ENCODE measurements at regions not wholly inside any gene's neighbourhood (a gene's known extent, or its start where the extent isn't known, plus 50 kb on each side); places are given as distances from the start of the nearest gene placed in this dataset.

GRCh38 chr10:124174071-124174566 lies 80.7 kb upstream of the CHST15 start:
- no peak overlapping the region for H3K27ac ChIP-seq (replicated peaks; ENCODE audit: low read length)
- peak overlapping the region; percentile 70 for H2BK15ac ChIP-seq (ENCODE audit: low read length)
- peaks cover 0 to 1% of the 10 kb centered on the region in 2 donors for H3K4me1 ChIP-seq (ENCODE audit: control insufficient read depth in 2 of 2, insufficient read depth in 1 of 2, low read depth in 1 of 2, low read length in 2 of 2)
- H4K8ac ChIP-seq (ENCODE audit: low read depth, low read length): no peak overlapping the region
- H2AK5ac ChIP-seq (ENCODE audit: low read depth, low read length): peak overlapping the region; percentile 81
- H3K79me1 ChIP-seq (ENCODE audit: low read depth, low read length): no peaks in the 10 kb centered on the region
- no peak overlapping the region for H2AFZ ChIP-seq (ENCODE audit: low read length)
- DNase-seq (ENCODE audit: low spot score): no peak
- H3K4me2 ChIP-seq (ENCODE audit: insufficient read depth, low read length, poor library complexity, severe bottlenecking): no peak overlapping the region
- no peak overlapping the region for H3K4ac ChIP-seq (ENCODE audit: low read length)
- H3K4me3 ChIP-seq (ENCODE audit: low read length in 2 of 2): no peak overlapping the region
- no peak overlapping the region for H2BK12ac ChIP-seq (ENCODE audit: low read length)
- no peaks in the 10 kb centered on the region for H3K36me3 ChIP-seq (replicated peaks in 1 of 2; ENCODE audit: control insufficient read depth in 2 of 2, insufficient read depth in 2 of 2, low read length in 2 of 2)
- no peak overlapping the region for H3K9ac ChIP-seq (ENCODE audit: low read depth, low read length, poor library complexity)
- H4K91ac ChIP-seq (ENCODE audit: low read depth, low read length, poor library complexity): no peak overlapping the region
- H3K9me3 ChIP-seq (replicated peaks in 1 of 2; ENCODE audit: control insufficient read depth in 2 of 2, insufficient read depth in 1 of 2, low read depth in 1 of 2, low read length in 2 of 2): no peaks in the 10 kb centered on the region
- no CpG with 5 or more reads among the region's 15 CpGs for WGBS, 2 donors (ENCODE audit: extremely low coverage in 2 of 2, insufficient read length in 2 of 2, insufficient replicate concordance in 1 of 2)
- H3K23ac ChIP-seq (ENCODE audit: low read depth, low read length, poor library complexity): peak overlapping the region; percentile 17
- peaks cover 0 to 41% (median 0%) of the 10 kb centered on the region in 3 experiments for H3K27me3 ChIP-seq (ENCODE audit: control insufficient read depth in 3 of 3, insufficient read depth in 3 of 3, low read depth in 1 of 3, low read length in 3 of 3)
- peak overlapping the region; percentile 82 for H3K18ac ChIP-seq (ENCODE audit: low read length)
- H2BK5ac ChIP-seq (ENCODE audit: low read length): peak overlapping the region; percentile 55
- H3K14ac ChIP-seq (ENCODE audit: low read length): peak overlapping the region; percentile 43
- H2BK120ac ChIP-seq (ENCODE audit: low read depth, low read length): no peak overlapping the region

GRCh38 chr10:124173298-124173900 lies 80.0 kb upstream of the CHST15 start:
- Histone ChIP-seq H2BK12ac (ENCODE audit: low read length) (no peak overlapping the region), H4K91ac (ENCODE audit: low read depth, low read length, poor library complexity) (no peak overlapping the region), H2BK15ac (ENCODE audit: low read length) (no peak overlapping the region), H3K4me2 (ENCODE audit: insufficient read depth, low read length, poor library complexity, severe bottlenecking) (no peak overlapping the region), H3K79me1 (ENCODE audit: low read depth, low read length) (no peaks in the 10 kb centered on the region), H3K4ac (ENCODE audit: low read length) (no peak overlapping the region), H3K4me3 (ENCODE audit: low read length in 2 of 2) (no peak overlapping the region), H3K36me3 (replicated peaks in 1 of 2; ENCODE audit: control insufficient read depth in 2 of 2, insufficient read depth in 2 of 2, low read length in 2 of 2) (no peaks in the 10 kb centered on the region), H3K27ac (replicated peaks; ENCODE audit: low read length) (no peak overlapping the region), H2BK120ac (ENCODE audit: low read depth, low read length) (no peak overlapping the region), H2BK5ac (ENCODE audit: low read length) (peak overlapping the region; percentile 31), H3K14ac (ENCODE audit: low read length) (no peak overlapping the region), H3K9me3 (replicated peaks in 1 of 2; ENCODE audit: control insufficient read depth in 2 of 2, insufficient read depth in 1 of 2, low read depth in 1 of 2, low read length in 2 of 2) (no peaks in the 10 kb centered on the region), H3K27me3 (ENCODE audit: control insufficient read depth in 3 of 3, insufficient read depth in 3 of 3, low read depth in 1 of 3, low read length in 3 of 3) (peaks cover 0 to 44% (median 0%) of the 10 kb centered on the region in 3 experiments), H2AK5ac (ENCODE audit: low read depth, low read length) (peak overlapping the region; percentile 81), H4K8ac (ENCODE audit: low read depth, low read length) (no peak overlapping the region), H3K18ac (ENCODE audit: low read length) (peak overlapping the region; percentile 82), H2AFZ (ENCODE audit: low read length) (no peak overlapping the region), H3K23ac (ENCODE audit: low read depth, low read length, poor library complexity) (peak overlapping the region; percentile 61), H3K9ac (ENCODE audit: low read depth, low read length, poor library complexity) (peak overlapping the region; percentile 10), H3K4me1 (ENCODE audit: control insufficient read depth in 2 of 2, insufficient read depth in 1 of 2, low read depth in 1 of 2, low read length in 2 of 2) (peaks cover 0 to 1% of the 10 kb centered on the region in 2 donors)
- no peak for DNase-seq (ENCODE audit: low spot score)
- no CpG with 5 or more reads among the region's 16 CpGs for WGBS, 2 donors (ENCODE audit: extremely low coverage in 2 of 2, insufficient read length in 2 of 2, insufficient replicate concordance in 1 of 2)

GRCh38 chr10:124172181-124172916 lies 79.0 kb upstream of the CHST15 start:
- WGBS, 2 donors (ENCODE audit: extremely low coverage in 2 of 2, insufficient read length in 2 of 2, insufficient replicate concordance in 1 of 2): no CpG with 5 or more reads among the region's 19 CpGs
- Histone ChIP-seq H4K8ac (ENCODE audit: low read depth, low read length) (no peak overlapping the region), H3K27me3 (ENCODE audit: control insufficient read depth in 3 of 3, insufficient read depth in 3 of 3, low read depth in 1 of 3, low read length in 3 of 3) (peaks cover 0 to 40% (median 0%) of the 10 kb centered on the region in 3 experiments), H3K36me3 (replicated peaks in 1 of 2; ENCODE audit: control insufficient read depth in 2 of 2, insufficient read depth in 2 of 2, low read length in 2 of 2) (no peaks in the 10 kb centered on the region), H3K27ac (replicated peaks; ENCODE audit: low read length) (no peak overlapping the region), H3K14ac (ENCODE audit: low read length) (no peak overlapping the region), H3K4me3 (ENCODE audit: low read length in 2 of 2) (no peak overlapping the region), H3K9ac (ENCODE audit: low read depth, low read length, poor library complexity) (no peak overlapping the region), H3K9me3 (replicated peaks in 1 of 2; ENCODE audit: control insufficient read depth in 2 of 2, insufficient read depth in 1 of 2, low read depth in 1 of 2, low read length in 2 of 2) (no peaks in the 10 kb centered on the region), H2AK5ac (ENCODE audit: low read depth, low read length) (peak overlapping the region; percentile 32), H2BK120ac (ENCODE audit: low read depth, low read length) (no peak overlapping the region), H2BK5ac (ENCODE audit: low read length) (peak overlapping the region; percentile 31), H3K4me2 (ENCODE audit: insufficient read depth, low read length, poor library complexity, severe bottlenecking) (no peak overlapping the region), H3K79me1 (ENCODE audit: low read depth, low read length) (no peaks in the 10 kb centered on the region), H2BK12ac (ENCODE audit: low read length) (no peak overlapping the region), H2BK15ac (ENCODE audit: low read length) (peak overlapping the region; percentile 38), H2AFZ (ENCODE audit: low read length) (peak overlapping the region; percentile 40), H3K18ac (ENCODE audit: low read length) (peak overlapping the region; percentile 49), H3K4me1 (ENCODE audit: control insufficient read depth in 2 of 2, insufficient read depth in 1 of 2, low read depth in 1 of 2, low read length in 2 of 2) (peaks cover 0 to 1% of the 10 kb centered on the region in 2 donors), H4K91ac (ENCODE audit: low read depth, low read length, poor library complexity) (no peak overlapping the region), H3K23ac (ENCODE audit: low read depth, low read length, poor library complexity) (no peak overlapping the region), H3K4ac (ENCODE audit: low read length) (no peak overlapping the region)
- no peak for DNase-seq (ENCODE audit: low spot score)

GRCh38 chr10:124171561-124171960 lies 78.2 kb upstream of the CHST15 start:
- H2BK120ac ChIP-seq (ENCODE audit: low read depth, low read length): no peak overlapping the region
- H3K27ac ChIP-seq (replicated peaks; ENCODE audit: low read length): no peak overlapping the region
- no peak overlapping the region for H3K4ac ChIP-seq (ENCODE audit: low read length)
- WGBS, 2 donors (ENCODE audit: extremely low coverage in 2 of 2, insufficient read length in 2 of 2, insufficient replicate concordance in 1 of 2): no CpG with 5 or more reads among the region's 2 CpGs
- H2BK15ac ChIP-seq (ENCODE audit: low read length): no peak overlapping the region
- no peak overlapping the region for H4K8ac ChIP-seq (ENCODE audit: low read depth, low read length)
- H2BK12ac ChIP-seq (ENCODE audit: low read length): no peak overlapping the region
- no peak overlapping the region for H3K23ac ChIP-seq (ENCODE audit: low read depth, low read length, poor library complexity)
- no peak overlapping the region for H2AK5ac ChIP-seq (ENCODE audit: low read depth, low read length)
- no peak overlapping the region for H3K4me3 ChIP-seq (ENCODE audit: low read length in 2 of 2)
- H3K4me1 ChIP-seq (ENCODE audit: control insufficient read depth in 2 of 2, insufficient read depth in 1 of 2, low read depth in 1 of 2, low read length in 2 of 2): peaks cover 0 to 1% of the 10 kb centered on the region in 2 donors
- no peak overlapping the region for H2AFZ ChIP-seq (ENCODE audit: low read length)
- peaks cover 0 to 33% (median 0%) of the 10 kb centered on the region in 3 experiments for H3K27me3 ChIP-seq (ENCODE audit: control insufficient read depth in 3 of 3, insufficient read depth in 3 of 3, low read depth in 1 of 3, low read length in 3 of 3)
- no peak overlapping the region for H3K18ac ChIP-seq (ENCODE audit: low read length)
- H2BK5ac ChIP-seq (ENCODE audit: low read length): no peak overlapping the region
- DNase-seq (ENCODE audit: low spot score): no peak
- H4K91ac ChIP-seq (ENCODE audit: low read depth, low read length, poor library complexity): no peak overlapping the region
- no peaks in the 10 kb centered on the region for H3K9me3 ChIP-seq (replicated peaks in 1 of 2; ENCODE audit: control insufficient read depth in 2 of 2, insufficient read depth in 1 of 2, low read depth in 1 of 2, low read length in 2 of 2)
- no peak overlapping the region for H3K9ac ChIP-seq (ENCODE audit: low read depth, low read length, poor library complexity)
- no peaks in the 10 kb centered on the region for H3K79me1 ChIP-seq (ENCODE audit: low read depth, low read length)
- H3K36me3 ChIP-seq (replicated peaks in 1 of 2; ENCODE audit: control insufficient read depth in 2 of 2, insufficient read depth in 2 of 2, low read length in 2 of 2): no peaks in the 10 kb centered on the region
- H3K14ac ChIP-seq (ENCODE audit: low read length): no peak overlapping the region
- no peak overlapping the region for H3K4me2 ChIP-seq (ENCODE audit: insufficient read depth, low read length, poor library complexity, severe bottlenecking)

Measured in neuronal stem cell (in vitro differentiated cells).